WTC11 (cell line): ENCODE measurements at regions not wholly inside any gene's neighbourhood (a gene's known extent, or its start where the extent isn't known, plus 50 kb on each side); places are given as distances from the start of the nearest gene placed in this dataset.
A peak's percentile ranks its signal among the peaks of the same experiment; 100 is the strongest.

Experiments
- ATAC-seq: fragments of 200-7000 bp; cut with Tn5 transposase; 2 replicates; pipeline ENCODE4 v1.10.0; 2021; ENCODE audit warnings: mild to moderate bottlenecking, moderate library complexity
- CTCF ChIA-PET: fragments of 300-600 bp; sonication (Branson Sonifier 250); formaldehyde crosslinking; loops from one replicate; lab custom pipeline; 2021; ENCODE audit warnings: antibody characterized with exemption; lab: Charles Lee
- POLR2A ChIA-PET: fragments of 350-600 bp; sonication (Branson Sonifier 250); formaldehyde crosslinking; loops from one replicate; lab custom pipeline; 2021; ENCODE audit warnings: antibody characterized with exemption; lab: Charles Lee
- DNase-seq: peaks from one replicate; pipeline ENCODE4 v3.0.0; 2021; ENCODE audit warnings: low spot score
- H3K27ac Mint-ChIP-seq: 2 replicates; pipeline ENCODE4 v1.8.0; 2021; ENCODE audit warnings: mixed read lengths
- H3K27me3 Mint-ChIP-seq: 2 replicates; pipeline ENCODE4 v1.8.0; 2021; ENCODE audit warnings: low read depth, mild to moderate bottlenecking, moderate library complexity, mixed read lengths
- H3K36me3 Mint-ChIP-seq: 2 replicates; pipeline ENCODE4 v1.8.0; 2021; ENCODE audit warnings: mixed read lengths
- H3K4me1 Mint-ChIP-seq: 2 replicates; pipeline ENCODE4 v1.8.0; 2022; ENCODE audit warnings: mixed read lengths
- H3K4me3 Mint-ChIP-seq: 2 replicates; pipeline ENCODE4 v1.8.0; 2021; ENCODE audit warnings: mild to moderate bottlenecking, moderate library complexity, mixed read lengths
- H3K9me3 Mint-ChIP-seq: 2 replicates; pipeline ENCODE4 v1.8.0; 2021; ENCODE audit warnings: mixed read lengths
- AR ChIP-seq: fragments of 250-450 bp; sonication (Bioruptor Pico); IDR thresholded peaks from 2 replicates; pipeline ENCODE4 v1.9.0; 2021; ENCODE audit warnings: mild to moderate bottlenecking
- ARID4B ChIP-seq: sonication (generic); formaldehyde crosslinking; IDR thresholded peaks from 2 replicates; pipeline ENCODE4 v1.8.0; 2023; ENCODE audit warnings: missing genetic modification reagents, mild to moderate bottlenecking, borderline replicate concordance
- FOXP4 ChIP-seq: sonication (generic); formaldehyde crosslinking; IDR thresholded peaks from 2 replicates; pipeline ENCODE4 v1.8.0; 2022; ENCODE audit warnings: mild to moderate bottlenecking, missing genetic modification reagents
- GABPB1 ChIP-seq: sonication (generic); formaldehyde crosslinking; IDR thresholded peaks from 2 replicates; pipeline ENCODE4 v1.8.1; 2023; ENCODE audit warnings: mild to moderate bottlenecking, missing genetic modification reagents
- IRF1 ChIP-seq: sonication (generic); formaldehyde crosslinking; IDR thresholded peaks from 2 replicates; pipeline ENCODE4 v1.8.0; 2023; ENCODE audit warnings: missing genetic modification reagents
- IRF2 ChIP-seq: sonication (generic); formaldehyde crosslinking; IDR thresholded peaks from 2 replicates; pipeline ENCODE4 v1.8.0; 2022; ENCODE audit warnings: low read depth, missing genetic modification reagents, borderline replicate concordance
- JUN ChIP-seq: sonication (generic); formaldehyde crosslinking; IDR thresholded peaks from 2 replicates; pipeline ENCODE4 v1.8.0; 2023; ENCODE audit warnings: mild to moderate bottlenecking, missing genetic modification reagents
- KAT7 ChIP-seq: sonication (generic); formaldehyde crosslinking; IDR thresholded peaks from 2 replicates; pipeline ENCODE4 v1.8.1; 2023; ENCODE audit warnings: missing genetic modification reagents, mild to moderate bottlenecking, borderline replicate concordance
- MXD4 ChIP-seq: fragments of 250-450 bp; sonication (Bioruptor Pico); IDR thresholded peaks from 2 replicates; pipeline ENCODE4 v1.8.0; 2021; ENCODE audit warnings: mild to moderate bottlenecking, moderate library complexity, borderline replicate concordance
- NFYB ChIP-seq: sonication (generic); formaldehyde crosslinking; conservative IDR thresholded peaks from 2 replicates; pipeline ENCODE4 v1.8.0; 2022; ENCODE audit warnings: low read depth, missing genetic modification reagents
- NR2C2 ChIP-seq: sonication (generic); formaldehyde crosslinking; IDR thresholded peaks from 2 replicates; pipeline ENCODE4 v1.8.0; 2022; ENCODE audit warnings: mild to moderate bottlenecking, missing genetic modification reagents
- NR3C1 ChIP-seq: sonication (generic); formaldehyde crosslinking; conservative IDR thresholded peaks from 2 replicates; pipeline ENCODE4 v1.8.1; 2023; ENCODE audit warnings: low read depth, mild to moderate bottlenecking, missing genetic modification reagents
- OVOL2 ChIP-seq: fragments of 250-450 bp; sonication (Bioruptor Pico); IDR thresholded peaks from 2 replicates; pipeline ENCODE4 v1.9.0; 2021; ENCODE audit warnings: mild to moderate bottlenecking, borderline replicate concordance
- SOX15 ChIP-seq: fragments of 250-450 bp; sonication (Bioruptor Pico); IDR thresholded peaks from 2 replicates; pipeline ENCODE4 v1.9.0; 2021; ENCODE audit warnings: mild to moderate bottlenecking
- USF2 ChIP-seq: sonication (generic); formaldehyde crosslinking; IDR thresholded peaks from 2 replicates; pipeline ENCODE4 v1.8.1; 2023; ENCODE audit warnings: mild to moderate bottlenecking, missing genetic modification reagents, moderate library complexity
- ZNF263 ChIP-seq: sonication (generic); formaldehyde crosslinking; IDR thresholded peaks from 2 replicates; pipeline ENCODE4 v1.8.1; 2022; ENCODE audit warnings: low read depth, mild to moderate bottlenecking, moderate library complexity, missing genetic modification reagents
- ZNF416 ChIP-seq: fragments of 250-450 bp; sonication (Bioruptor Pico); IDR thresholded peaks from 2 replicates; pipeline ENCODE4 v1.9.0; 2021; ENCODE audit warnings: mild to moderate bottlenecking, inconsistent platforms
- ZNF512 ChIP-seq: sonication (generic); formaldehyde crosslinking; IDR thresholded peaks from 2 replicates; pipeline ENCODE4 v1.8.1; 2022; ENCODE audit warnings: missing genetic modification reagents, borderline replicate concordance
- ZNF671 ChIP-seq: fragments of 250-450 bp; sonication (Bioruptor Pico); IDR thresholded peaks from 2 replicates; pipeline ENCODE4 v1.8.0; 2021; ENCODE audit warnings: mild to moderate bottlenecking
- ZSCAN18 ChIP-seq: fragments of 250-450 bp; sonication (Bioruptor Pico); IDR thresholded peaks from 2 replicates; pipeline ENCODE4 v2.1.2; 2022; ENCODE audit warnings: mild to moderate bottlenecking, moderate library complexity

GRCh38 chr1:104855550-104855949 is 1105.9 kb downstream of the AMY1C start:
- H3K9me3 Mint-ChIP-seq: peaks cover 11% of the 10 kb centered on the region
- DNase-seq (peak; percentile 18), ATAC-seq (peak; percentile 83)
- H3K36me3 Mint-ChIP-seq: 0 out of 2 replicates have a peak, but pooled peaks cover 5% of the 10 kb centered on the region
- H3K4me1 Mint-ChIP-seq: no peaks in the 10 kb centered on the region
- no peaks in the 10 kb centered on the region for H3K27me3 Mint-ChIP-seq
- no peak overlapping the region for H3K27ac Mint-ChIP-seq
- CTCF ChIA-PET: no interaction called here
- no peak overlapping the region for H3K4me3 Mint-ChIP-seq
- POLR2A ChIA-PET: no interaction called here
- TF ChIP-seq IRF1 (CRISPR knock-in tag) (no peak), GABPB1 (no peak), ZNF416 (no peak), NFYB (CRISPR knock-in tag) (no peak), ZNF671 (CRISPR knock-in tag) (no peak), ZNF263 (CRISPR knock-in tag) (no peak), FOXP4 (CRISPR knock-in tag) (no peak), USF2 (CRISPR knock-in tag) (no peak), JUN (no peak), ZNF512 (no peak), KAT7 (CRISPR knock-in tag) (no peak), IRF2 (CRISPR knock-in tag) (no peak), ARID4B (CRISPR knock-in tag) (no peak), ZSCAN18 (CRISPR knock-in tag) (no peak), NR3C1 (CRISPR knock-in tag) (no peak), NR2C2 (CRISPR knock-in tag) (no peak), AR (CRISPR knock-in tag) (no peak), SOX15 (CRISPR knock-in tag) (no peak), OVOL2 (CRISPR knock-in tag) (no peak), MXD4 (no peak)
- TF ChIP-seq, all 79 proteins: peak for 0
